Brain microvascular endothelial cell (primary cell): ENCODE measurements at regions not wholly inside any gene's neighbourhood (a gene's known extent, or its start where the extent isn't known, plus 50 kb on each side); places are given as distances from the start of the nearest gene placed in this dataset.
A peak's percentile ranks its signal among the peaks of the same experiment; 100 is the strongest.

Source experiments
- DNase-seq: peaks from one replicate; pipeline ENCODE4 v3.0.0-alpha.2; 2020
- H3K27ac ChIP-seq: fragments of 250-450 bp; sonication (Bioruptor Pico); 2 replicates; pipeline ENCODE4 v1.5.1; 2020; ENCODE audit warnings: mild to moderate bottlenecking, moderate library complexity
- H3K27me3 ChIP-seq: fragments of 250-450 bp; sonication (Bioruptor Pico); replicated peaks from 2 replicates; pipeline ENCODE4 v1.5.1; 2020; ENCODE audit warnings: mild to moderate bottlenecking
- H3K36me3 ChIP-seq: fragments of 250-450 bp; sonication (Bioruptor Pico); replicated peaks from 2 replicates; pipeline ENCODE4 v1.5.1; 2020; ENCODE audit warnings: mild to moderate bottlenecking
- H3K4me3 ChIP-seq: 2 replicates; pipeline ENCODE4 v1.5.1; 2011; ENCODE audit warnings: low read depth, mild to moderate bottlenecking, control low read depth, low read length, moderate library complexity
- CTCF ChIP-seq: IDR thresholded peaks from 2 replicates; pipeline ENCODE4 v1.5.1; 2011; ENCODE audit warnings: low read depth, mild to moderate bottlenecking, moderate library complexity, low read length, control low read depth, inconsistent platforms; ENCODE audit errors: missing control alignments
- in situ Hi-C: cut with HindIII; loops from 2 replicates; pipeline ENCODE4 v1.10.0; 2017; ENCODE audit warnings: low sequenced_read_pairs, low pct_ligation_motif_present

DNA sequence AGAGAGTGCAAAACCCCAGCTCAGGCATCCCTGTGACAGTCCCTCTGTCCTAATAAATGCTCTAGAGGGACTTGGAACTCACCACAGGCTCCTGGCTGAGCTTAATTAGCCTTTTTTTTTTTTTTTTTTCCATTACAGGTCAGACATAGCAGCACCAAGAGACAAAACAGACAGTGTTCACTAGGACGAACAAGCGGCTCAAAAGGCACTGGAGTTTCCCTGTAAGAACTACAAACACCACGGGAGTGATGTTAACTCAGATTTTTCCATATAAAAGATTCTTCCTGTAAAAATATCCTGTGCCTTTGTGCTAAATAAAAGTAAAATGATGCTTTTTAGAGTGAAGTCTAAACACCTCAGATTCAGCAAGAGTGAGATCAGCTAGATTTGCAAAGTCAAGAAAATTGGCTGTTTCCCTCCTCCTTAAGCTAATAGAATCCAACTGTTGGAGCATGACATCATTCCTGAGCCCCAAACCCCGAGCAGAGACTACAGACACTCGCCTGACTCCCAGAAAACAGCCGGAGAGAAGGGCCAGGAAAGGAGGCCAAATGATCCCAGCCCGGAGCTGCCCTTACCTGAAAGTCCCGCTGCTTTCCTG lies 101.0 kb upstream of the AKIP1 start:
- Histone ChIP-seq H3K27ac (peak overlapping the region; percentile 78), H3K27me3 (no peaks in the 10 kb centered on the region), H3K4me3 (peak overlapping the region; percentile 62), H3K36me3 (no peaks in the 10 kb centered on the region)
- no peak for DNase-seq
- TF ChIP-seq CTCF, result no peak
- in situ Hi-C loops, result no loop called here

- peak; percentile 1 for TF ChIP-seq CTCF
- Histone ChIP-seq H3K4me3 (peak overlapping the region; percentile 62), H3K27ac (peak overlapping the region; percentile 78), H3K36me3 (no peaks in the 10 kb centered on the region), H3K27me3 (no peaks in the 10 kb centered on the region)
- peak; percentile 71 for DNase-seq
- in situ Hi-C loops, result no loop called here
Measured at GRCh38 chr11:8810540-8811301, 100.3 kb upstream of the AKIP1 start.

DNA sequence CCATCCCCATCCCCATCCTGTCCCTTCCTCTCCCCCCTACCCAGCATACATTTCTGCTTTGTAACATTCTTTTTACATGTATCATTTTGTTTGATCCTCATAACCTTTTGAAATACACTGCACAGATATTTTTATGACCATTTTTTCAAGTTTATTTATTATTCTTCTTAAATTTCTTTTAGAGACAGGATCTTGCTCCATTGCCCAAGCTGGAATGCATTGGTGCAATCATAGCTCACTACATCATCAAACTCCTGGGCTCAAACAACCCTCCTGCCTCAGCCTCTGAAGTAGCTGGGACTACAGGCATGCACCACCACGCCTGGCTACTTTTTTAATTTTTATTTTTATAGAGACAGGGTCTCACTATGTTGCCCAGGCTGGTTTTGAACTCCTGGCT lies 99.4 kb upstream of the AKIP1 start:
- no peak overlapping the region for H3K4me3 ChIP-seq
- TF ChIP-seq CTCF, result no peak
- H3K27me3 ChIP-seq, result no peaks in the 10 kb centered on the region
- DNase-seq, result no peak
- in situ Hi-C loops, result no loop called here
- no peaks in the 10 kb centered on the region for H3K36me3 ChIP-seq
- no peak overlapping the region for H3K27ac ChIP-seq

- no peak for TF ChIP-seq CTCF
- Histone ChIP-seq H3K36me3 (no peaks in the 10 kb centered on the region), H3K27ac (no peak overlapping the region), H3K4me3 (no peak overlapping the region), H3K27me3 (no peaks in the 10 kb centered on the region)
- in situ Hi-C loops, result no loop called here
- no peak for DNase-seq
Measured at GRCh38 chr11:8812438-8812837, 98.6 kb upstream of the AKIP1 start.

GRCh38 chr11:8813658-8814057 lies 97.3 kb upstream of the AKIP1 start:
- in situ Hi-C loops, result no loop called here
- no peaks in the 10 kb centered on the region for H3K27me3 ChIP-seq
- H3K36me3 ChIP-seq, result no peaks in the 10 kb centered on the region
- TF ChIP-seq CTCF, result peak; percentile 98
- DNase-seq, result peak; percentile 75
- no peak overlapping the region for H3K4me3 ChIP-seq
- no peak overlapping the region for H3K27ac ChIP-seq
